NCI-H1105 treated with DMSO at 0.1 percent for 48 hours (cell line): ENCODE measurements at regions not wholly inside any gene's neighbourhood (a gene's known extent, or its start where the extent isn't known, plus 50 kb on each side); places are given as distances from the start of the nearest gene placed in this dataset.
"Not testable (repeated sequence)": the region's sequence is repeated elsewhere in the genome, so short reads cannot be mapped to it uniquely, and the experiment has no call there.

ENCODE experiments used
- DNase-seq: peaks from one replicate; lab custom pipeline; 2025; lab: John Stamatoyannopoulos, UW

DNA sequence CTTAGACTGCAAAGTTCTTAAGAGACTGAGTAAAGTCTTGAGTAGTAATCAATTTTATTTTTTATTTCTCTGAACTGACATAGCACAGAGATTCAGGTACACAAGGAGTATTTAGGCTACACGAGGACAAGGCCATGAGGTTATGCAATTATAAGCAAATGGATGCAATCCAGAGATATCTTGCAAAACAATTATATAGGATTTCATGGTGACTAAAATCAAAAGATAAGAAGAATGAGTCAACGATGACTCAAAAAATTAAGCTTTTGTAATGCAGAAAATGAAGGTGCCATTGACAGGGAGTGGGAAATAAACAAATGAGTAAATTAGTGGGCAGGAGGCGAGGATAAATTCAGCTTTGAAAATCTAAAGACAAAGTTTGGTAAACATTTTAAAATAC, 66.7 kb upstream of the MYO3A start:
- no peak for DNase-seq

DNA sequence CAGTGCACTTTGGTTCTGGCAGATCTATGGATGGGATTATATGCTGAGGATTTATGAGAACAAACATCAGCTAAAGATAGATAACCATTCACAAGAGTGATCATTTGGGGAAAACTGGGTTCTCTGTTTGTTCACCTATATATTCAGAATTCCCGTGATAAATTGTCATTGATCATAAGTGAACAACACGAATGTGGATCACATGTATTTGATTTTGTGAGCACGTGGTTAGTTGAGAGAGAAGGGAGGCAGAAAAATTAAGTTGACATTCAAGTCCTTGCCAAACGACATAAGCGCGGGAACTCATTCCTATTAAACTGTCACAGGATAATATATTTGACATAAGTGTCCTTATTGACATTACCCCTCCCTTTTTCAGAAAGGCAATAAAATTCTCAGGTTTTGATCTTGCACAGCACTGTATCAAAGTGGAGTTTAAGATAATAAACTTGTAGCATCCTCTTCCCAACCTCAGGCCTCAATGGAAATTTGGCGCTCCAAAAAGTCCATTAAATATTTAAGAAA, 64.9 kb upstream of the MYO3A start:
- DNase-seq = peak; percentile 2

DNA sequence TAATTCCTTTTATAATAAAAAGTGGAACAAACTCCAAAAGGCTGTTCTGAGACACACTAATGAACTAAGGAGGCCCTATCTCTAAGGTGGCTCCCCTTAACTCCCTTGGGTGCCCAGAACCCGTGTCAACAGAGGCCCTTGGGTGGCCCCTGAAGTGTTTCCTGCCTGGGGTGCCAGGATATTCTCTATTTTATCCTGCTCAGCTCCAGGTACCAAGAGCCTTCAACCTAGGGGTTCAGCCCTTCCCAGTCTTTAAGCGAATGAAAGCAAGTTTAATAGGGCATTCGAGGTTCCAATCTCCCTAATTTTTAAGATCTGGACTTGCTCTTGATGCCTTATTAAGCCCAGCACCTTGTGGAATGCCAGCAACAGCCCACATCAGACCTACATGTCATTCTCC, 64.4 kb upstream of the MYO3A start:
- no peak for DNase-seq

DNA sequence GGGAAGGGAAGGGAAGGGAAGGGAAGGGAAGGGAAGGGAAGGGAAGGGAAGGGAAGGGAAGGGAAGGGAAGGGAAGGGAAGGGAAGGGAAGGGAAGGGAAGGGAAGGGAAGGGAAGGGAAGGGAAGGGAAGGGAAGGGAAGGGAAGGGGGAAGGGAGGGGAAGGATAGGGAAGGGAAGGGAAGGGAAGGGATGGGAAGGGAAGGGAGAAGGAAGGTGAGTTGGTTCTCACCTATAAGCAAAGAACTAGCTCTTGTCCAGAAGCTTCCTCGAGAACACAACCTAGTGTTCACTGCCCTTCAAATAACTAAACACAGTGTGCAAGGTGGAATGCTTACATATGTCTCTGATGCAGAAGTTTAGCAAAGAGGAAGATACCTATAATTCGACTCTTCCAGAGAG, 59.6 kb upstream of the MYO3A start:
- DNase-seq = not testable (repeated sequence)

DNA sequence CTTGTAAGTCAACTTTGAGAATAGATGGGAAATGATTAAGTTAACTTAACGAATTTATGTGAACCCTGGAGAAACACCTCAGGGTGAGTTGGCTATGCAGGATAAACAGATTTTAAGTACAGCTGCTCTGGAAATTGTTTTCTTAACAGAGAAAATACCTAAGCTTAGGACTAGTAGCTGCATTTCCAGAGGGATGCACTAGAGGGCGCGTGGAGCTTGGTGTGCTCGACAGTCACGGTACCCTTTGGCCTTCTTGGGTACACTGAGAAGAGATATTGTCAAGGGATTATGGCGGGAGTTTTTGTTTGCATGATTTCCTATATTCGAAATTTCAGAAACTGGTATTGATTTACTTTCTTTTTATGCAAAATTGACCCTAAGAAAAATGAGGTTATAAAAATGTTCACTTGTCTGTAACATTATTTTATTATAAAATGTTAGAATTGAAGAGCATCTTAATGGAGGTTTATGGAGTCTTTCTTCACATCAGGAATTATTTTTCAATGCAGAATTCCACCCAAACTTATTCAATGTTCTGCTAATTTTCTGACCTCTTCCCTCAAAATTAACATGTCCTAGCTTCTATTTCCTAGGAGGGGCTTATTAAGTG, 58.4 kb upstream of the MYO3A start:
- peak; percentile 67 for DNase-seq

DNA sequence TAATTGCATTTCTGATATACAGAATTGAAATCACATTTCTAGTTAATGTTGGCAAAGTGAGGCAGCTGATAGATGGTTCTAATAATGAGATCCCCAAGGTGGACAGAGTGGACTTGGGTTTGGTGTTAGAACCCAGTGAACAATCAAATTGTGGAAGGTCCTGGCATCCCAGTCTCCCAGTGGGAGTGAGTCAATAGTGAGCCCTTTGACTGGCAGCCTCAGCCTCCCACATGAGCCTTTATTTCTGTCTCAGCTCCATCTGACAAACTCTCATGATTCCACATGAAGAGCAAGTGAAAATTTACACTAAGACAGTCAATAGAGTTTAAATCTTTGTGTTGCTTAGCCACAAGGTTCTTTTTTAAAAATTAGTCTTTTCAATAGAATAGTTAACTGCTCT, 56.7 kb upstream of the MYO3A start:
- DNase-seq = no peak
